ENCODE measurements at regions not wholly inside any gene's neighbourhood (a gene's known extent, or its start where the extent isn't known, plus 50 kb on each side); places are given as distances from the start of the nearest gene placed in this dataset.
"Not testable (repeated sequence)": the region's sequence is repeated elsewhere in the genome, so short reads cannot be mapped to it uniquely, and the experiment has no call there.

- no peak for DNase-seq
Observed at GRCh38 chr12:20003252-20003651, 365.1 kb upstream of the PDE3A start.

- DNase-seq, result no peak
Observed at GRCh38 chr12:20004952-20005351, 363.4 kb upstream of the PDE3A start.

- DNase-seq, result no peak
Observed at GRCh38 chr12:20006871-20007730, 361.2 kb upstream of the PDE3A start.

GRCh38 chr12:20009965-20010364 lies 358.4 kb upstream of the PDE3A start:
- not testable (repeated sequence) for DNase-seq

GRCh38 chr12:20011200-20011599 lies 357.1 kb upstream of the PDE3A start:
- DNase-seq, result no peak

GRCh38 chr12:20017802-20018201 lies 350.5 kb upstream of the PDE3A start:
- DNase-seq, result no peak

- DNase-seq, result no peak
Observed at GRCh38 chr12:20018406-20018805, 349.9 kb upstream of the PDE3A start.

GRCh38 chr12:20024194-20024593 lies 344.1 kb upstream of the PDE3A start:
- no peak for DNase-seq

GRCh38 chr12:20028033-20028432 lies 340.3 kb upstream of the PDE3A start:
- DNase-seq, result no peak

GRCh38 chr12:20030826-20031225 lies 337.5 kb upstream of the PDE3A start:
- no peak for DNase-seq

- no peak for DNase-seq
Observed at GRCh38 chr12:20039562-20039961, 328.8 kb upstream of the PDE3A start.

- DNase-seq, result no peak
Observed at GRCh38 chr12:20040184-20040583, 328.2 kb upstream of the PDE3A start.

- DNase-seq, result no peak
Observed at GRCh38 chr12:20040831-20041230, 327.5 kb upstream of the PDE3A start.

GRCh38 chr12:20044351-20044750 lies 324.0 kb upstream of the PDE3A start:
- no peak for DNase-seq

GRCh38 chr12:20044846-20045245 lies 323.5 kb upstream of the PDE3A start:
- DNase-seq, result no peak

- DNase-seq, result no peak
Observed at GRCh38 chr12:20047901-20048300, 320.4 kb upstream of the PDE3A start.

GRCh38 chr12:20050221-20050620 lies 318.1 kb upstream of the PDE3A start:
- DNase-seq, result no peak

GRCh38 chr12:20053782-20054181 lies 314.6 kb upstream of the PDE3A start:
- DNase-seq, result no peak

- no peak for DNase-seq
Observed at GRCh38 chr12:20055856-20056255, 312.5 kb upstream of the PDE3A start.

GRCh38 chr12:20057398-20057797 lies 310.9 kb upstream of the PDE3A start:
- DNase-seq, result no peak

GRCh38 chr12:20063116-20063515 lies 305.2 kb upstream of the PDE3A start:
- DNase-seq, result no peak

- DNase-seq, result no peak
Observed at GRCh38 chr12:20077618-20078017, 290.7 kb upstream of the PDE3A start.

- DNase-seq, result no peak
Observed at GRCh38 chr12:20089077-20089476, 279.3 kb upstream of the PDE3A start.

- DNase-seq, result not testable (repeated sequence)
Observed at GRCh38 chr12:20093190-20093810, 275.0 kb upstream of the PDE3A start.

GRCh38 chr12:20096430-20096829 lies 271.9 kb upstream of the PDE3A start:
- no peak for DNase-seq

Data from activated naive CD4-positive, alpha-beta T cell treated with Interleukin-2 at 50 U/mL for 16 hours (primary cell).